Osteoblast (primary cell): ENCODE measurements at regions not wholly inside any gene's neighbourhood (a gene's known extent, or its start where the extent isn't known, plus 50 kb on each side); places are given as distances from the start of the nearest gene placed in this dataset.

Experiments
- DNase-seq: peaks from one replicate; pipeline ENCODE4 v3.0.0; 2011; ENCODE audit warnings: low spot score, mixed read lengths; ENCODE audit not compliant: insufficient read length; ENCODE audit errors: missing footprints
- H2AFZ ChIP-seq: 2 replicates; pipeline ENCODE4 v1.6.0; 2011; ENCODE audit warnings: mild to moderate bottlenecking, low read length
- H3K27ac ChIP-seq: 2 replicates; pipeline ENCODE4 v1.5.1; 2011; ENCODE audit warnings: mild to moderate bottlenecking, low read depth, low read length, moderate library complexity
- H3K27me3 ChIP-seq: 2 replicates; pipeline ENCODE4 v1.6.0; 2012; ENCODE audit warnings: mild to moderate bottlenecking, control low read depth, inconsistent platforms, low read length, moderate library complexity; ENCODE audit not compliant: insufficient read depth
- H3K36me3 ChIP-seq: 2 replicates; pipeline ENCODE4 v1.5.1; 2011; ENCODE audit warnings: mild to moderate bottlenecking, low read length, control low read depth, moderate library complexity; ENCODE audit not compliant: insufficient read depth
- H3K4me1 ChIP-seq: 2 replicates; pipeline ENCODE4 v1.5.1; 2011; ENCODE audit warnings: mild to moderate bottlenecking, low read length, control low read depth, moderate library complexity; ENCODE audit not compliant: insufficient read depth
- H3K4me2 ChIP-seq: 2 replicates; pipeline ENCODE4 v1.6.0; 2011; ENCODE audit warnings: mild to moderate bottlenecking, low read length; ENCODE audit not compliant: insufficient read depth
- H3K4me3 ChIP-seq: fragments of 200-600 bp; sonication (generic); 3 replicates; pipeline ENCODE4 v1.5.1; 2012; ENCODE audit warnings: mild to moderate bottlenecking, low read length, inconsistent platforms; ENCODE audit not compliant: insufficient read depth
- H3K79me2 ChIP-seq: 2 replicates; pipeline ENCODE4 v1.6.0; 2012; ENCODE audit warnings: mild to moderate bottlenecking, low read length, control low read depth, inconsistent platforms; ENCODE audit not compliant: insufficient read depth
- H3K9me3 ChIP-seq: 2 replicates; pipeline ENCODE4 v1.5.1; 2011; ENCODE audit warnings: low read depth, low read length, control low read depth
- H4K20me1 ChIP-seq: 2 replicates; pipeline ENCODE4 v1.6.0; 2012; ENCODE audit warnings: mild to moderate bottlenecking, low read length, control low read depth; ENCODE audit not compliant: insufficient read depth
- CTCF ChIP-seq: IDR thresholded peaks from 2 replicates; pipeline ENCODE4 v1.5.1; 2011; ENCODE audit warnings: mild to moderate bottlenecking, low read depth, low read length, moderate library complexity; ENCODE audit errors: extremely low read depth

- Histone ChIP-seq H3K9me3 (no peaks in the 10 kb centered on the region), H4K20me1 (no peaks in the 10 kb centered on the region), H3K27ac (no peak overlapping the region), H3K4me3 (no peak overlapping the region), H3K79me2 (no peaks in the 10 kb centered on the region), H2AFZ (no peak overlapping the region), H3K36me3 (no peaks in the 10 kb centered on the region), H3K27me3 (no peaks in the 10 kb centered on the region), H3K4me1 (no peaks in the 10 kb centered on the region), H3K4me2 (no peak overlapping the region)
- no peak for DNase-seq
- no peak for TF ChIP-seq CTCF
These were observed 411.0 kb downstream of the C6orf118 start for GRCh38 chr6:164898412-164898811.

- DNase-seq = no peak
These were observed 411.7 kb downstream of the C6orf118 start for GRCh38 chr6:164897523-164898235.

GRCh38 chr6:164889980-164890379 lies 419.4 kb downstream of the C6orf118 start:
- H3K4me1 ChIP-seq = no peaks in the 10 kb centered on the region
- H3K4me2 ChIP-seq = no peak overlapping the region
- H3K36me3 ChIP-seq = no peaks in the 10 kb centered on the region
- no peak overlapping the region for H3K27ac ChIP-seq
- H3K27me3 ChIP-seq = no peaks in the 10 kb centered on the region
- no peak overlapping the region for H2AFZ ChIP-seq
- H3K4me3 ChIP-seq = no peak overlapping the region
- no peak for DNase-seq
- no peaks in the 10 kb centered on the region for H3K79me2 ChIP-seq
- no peak for TF ChIP-seq CTCF
- H3K9me3 ChIP-seq = peaks cover 1% of the 10 kb centered on the region
- no peaks in the 10 kb centered on the region for H4K20me1 ChIP-seq

More at GRCh38 chr6:164897523-164898235, 411.7 kb downstream of the C6orf118 start:
- no peak overlapping the region for H2AFZ ChIP-seq
- no peaks in the 10 kb centered on the region for H3K27me3 ChIP-seq
- no peak overlapping the region for H3K4me2 ChIP-seq
- H3K4me3 ChIP-seq = no peak overlapping the region
- no peak for TF ChIP-seq CTCF
- no peaks in the 10 kb centered on the region for H3K79me2 ChIP-seq
- no peaks in the 10 kb centered on the region for H3K9me3 ChIP-seq
- H3K4me1 ChIP-seq = no peaks in the 10 kb centered on the region
- no peak overlapping the region for H3K27ac ChIP-seq
- H4K20me1 ChIP-seq = no peaks in the 10 kb centered on the region
- no peaks in the 10 kb centered on the region for H3K36me3 ChIP-seq

- no peaks in the 10 kb centered on the region for H3K27me3 ChIP-seq
- no peaks in the 10 kb centered on the region for H3K36me3 ChIP-seq
- H3K4me2 ChIP-seq = no peak overlapping the region
- TF ChIP-seq CTCF = no peak
- H3K79me2 ChIP-seq = no peaks in the 10 kb centered on the region
- no peaks in the 10 kb centered on the region for H4K20me1 ChIP-seq
- H3K27ac ChIP-seq = no peak overlapping the region
- no peak overlapping the region for H3K4me3 ChIP-seq
- H2AFZ ChIP-seq = no peak overlapping the region
- DNase-seq = no peak
- H3K9me3 ChIP-seq = peaks cover 1% of the 10 kb centered on the region
- no peaks in the 10 kb centered on the region for H3K4me1 ChIP-seq
These were observed 421.7 kb downstream of the C6orf118 start for GRCh38 chr6:164887660-164888059.
